ENCODE measurements at regions not wholly inside any gene's neighbourhood (a gene's known extent, or its start where the extent isn't known, plus 50 kb on each side); places are given as distances from the start of the nearest gene placed in this dataset.

DNA sequence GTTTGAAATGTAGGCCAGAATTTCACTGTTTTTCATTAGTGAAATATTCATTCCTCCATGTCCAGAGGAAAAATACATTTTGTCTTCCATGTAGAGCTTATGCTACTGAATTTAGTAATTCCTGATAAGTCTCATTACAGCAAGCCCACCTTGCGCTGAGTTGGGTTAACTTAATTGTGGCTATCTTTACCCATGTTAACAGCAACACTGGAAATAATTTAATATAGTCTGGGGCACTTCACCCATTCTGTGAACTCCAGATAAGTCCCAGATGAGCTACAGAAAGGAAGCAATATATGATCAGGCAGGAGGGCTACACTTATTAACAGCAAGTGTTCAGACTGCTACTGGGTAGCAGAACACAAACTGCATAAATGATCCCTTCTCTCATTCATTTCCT is 270.1 kb upstream of the CNTN4 start:
- DNase-seq, result no peak
- Mint-ChIP-seq H3K4me3 (no peak overlapping the region), H3K36me3 (no peaks in the 10 kb centered on the region), H3K9me3 (no peaks in the 10 kb centered on the region), H3K4me1 (no peaks in the 10 kb centered on the region), H3K27ac (no peak overlapping the region), H3K27me3 (no peaks in the 10 kb centered on the region)
- no peak for ATAC-seq (ENCODE audit: low read depth)
- POLR2A ChIA-PET, result no interaction called here

DNA sequence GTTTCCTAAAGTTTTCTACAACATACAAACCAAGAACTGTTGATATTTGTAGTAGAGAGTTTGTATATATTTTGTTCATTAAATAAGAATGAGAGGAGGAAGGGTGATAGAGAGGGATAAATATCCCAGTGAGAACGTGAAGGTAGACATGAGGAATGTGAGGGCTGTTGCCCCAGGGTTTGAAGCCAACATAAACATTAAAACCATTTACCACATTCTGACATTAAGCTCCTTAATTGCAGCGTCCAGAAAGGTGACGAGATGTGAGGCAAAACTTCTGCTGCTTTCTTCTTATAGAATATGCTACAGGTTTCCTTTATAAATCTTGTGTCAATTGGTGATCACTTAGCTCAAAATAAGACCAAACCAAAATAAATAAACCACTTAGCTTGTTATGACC is 267.8 kb upstream of the CNTN4 start:
- H3K9me3 Mint-ChIP-seq, result no peaks in the 10 kb centered on the region
- no peak overlapping the region for H3K4me3 Mint-ChIP-seq
- H3K4me1 Mint-ChIP-seq, result no peaks in the 10 kb centered on the region
- no peaks in the 10 kb centered on the region for H3K36me3 Mint-ChIP-seq
- DNase-seq (no peak), ATAC-seq (ENCODE audit: low read depth) (no peak)
- POLR2A ChIA-PET, result no interaction called here
- H3K27ac Mint-ChIP-seq, result no peak overlapping the region
- no peaks in the 10 kb centered on the region for H3K27me3 Mint-ChIP-seq

GRCh38 chr3:1832395-1832794 is 266.3 kb upstream of the CNTN4 start:
- POLR2A ChIA-PET, result no interaction called here
- Mint-ChIP-seq H3K27me3 (no peaks in the 10 kb centered on the region), H3K4me1 (no peaks in the 10 kb centered on the region), H3K4me3 (no peak overlapping the region), H3K27ac (no peak overlapping the region), H3K9me3 (no peaks in the 10 kb centered on the region), H3K36me3 (no peaks in the 10 kb centered on the region)
- DNase-seq (no peak), ATAC-seq (ENCODE audit: low read depth) (no peak)

GRCh38 chr3:1843111-1843510 is 255.6 kb upstream of the CNTN4 start:
- ATAC-seq (ENCODE audit: low read depth) (no peak), DNase-seq (no peak)
- Mint-ChIP-seq H3K4me1 (no peaks in the 10 kb centered on the region), H3K36me3 (no peaks in the 10 kb centered on the region), H3K27me3 (no peaks in the 10 kb centered on the region), H3K4me3 (no peak overlapping the region), H3K27ac (no peak overlapping the region), H3K9me3 (peaks cover 5% of the 10 kb centered on the region)
- POLR2A ChIA-PET, result no interaction called here

- Mint-ChIP-seq H3K27ac (no peak overlapping the region), H3K4me3 (no peak overlapping the region), H3K36me3 (no peaks in the 10 kb centered on the region), H3K27me3 (no peaks in the 10 kb centered on the region), H3K4me1 (no peaks in the 10 kb centered on the region), H3K9me3 (peaks cover 3% of the 10 kb centered on the region)
- no peak for ATAC-seq (ENCODE audit: low read depth)
- POLR2A ChIA-PET, result no interaction called here
- DNase-seq, result no peak
Observed at GRCh38 chr3:1847571-1847970, 251.1 kb upstream of the CNTN4 start.

GRCh38 chr3:1848935-1849334 is 249.7 kb upstream of the CNTN4 start:
- ATAC-seq (ENCODE audit: low read depth), result no peak
- POLR2A ChIA-PET, result no interaction called here

DNA sequence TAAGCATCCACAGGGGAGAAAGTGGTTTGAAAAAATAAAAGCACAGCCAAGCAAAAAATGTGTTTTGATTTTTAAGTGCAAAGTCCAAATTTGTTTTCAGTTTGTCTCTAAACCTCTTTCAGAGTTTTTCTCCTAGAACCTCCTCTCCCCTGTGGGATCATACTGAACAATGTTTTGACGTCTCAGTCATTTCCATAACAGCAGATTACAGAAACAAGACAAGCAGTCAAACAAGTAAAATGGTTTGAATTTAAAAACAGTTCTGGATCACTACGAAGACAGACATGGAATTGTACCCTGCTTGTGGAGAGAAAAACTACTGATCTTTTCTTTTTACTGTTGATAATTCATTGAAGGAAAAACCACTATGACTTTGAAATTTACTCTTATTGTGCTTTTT is 245.7 kb upstream of the CNTN4 start:
- H3K27me3 Mint-ChIP-seq, result no peaks in the 10 kb centered on the region
- H3K36me3 Mint-ChIP-seq, result no peaks in the 10 kb centered on the region
- no peak overlapping the region for H3K4me3 Mint-ChIP-seq
- H3K9me3 Mint-ChIP-seq, result peaks cover 1% of the 10 kb centered on the region
- no peaks in the 10 kb centered on the region for H3K4me1 Mint-ChIP-seq
- no peak overlapping the region for H3K27ac Mint-ChIP-seq
- POLR2A ChIA-PET, result no interaction called here
- ATAC-seq (ENCODE audit: low read depth), result no peak
- DNase-seq, result no peak

More at GRCh38 chr3:1848935-1849334, 249.7 kb upstream of the CNTN4 start:
- Mint-ChIP-seq H3K4me1 (no peaks in the 10 kb centered on the region), H3K4me3 (no peak overlapping the region), H3K36me3 (no peaks in the 10 kb centered on the region), H3K27ac (no peak overlapping the region), H3K9me3 (peaks cover 4% of the 10 kb centered on the region), H3K27me3 (no peaks in the 10 kb centered on the region)
- no peak for DNase-seq

DNA sequence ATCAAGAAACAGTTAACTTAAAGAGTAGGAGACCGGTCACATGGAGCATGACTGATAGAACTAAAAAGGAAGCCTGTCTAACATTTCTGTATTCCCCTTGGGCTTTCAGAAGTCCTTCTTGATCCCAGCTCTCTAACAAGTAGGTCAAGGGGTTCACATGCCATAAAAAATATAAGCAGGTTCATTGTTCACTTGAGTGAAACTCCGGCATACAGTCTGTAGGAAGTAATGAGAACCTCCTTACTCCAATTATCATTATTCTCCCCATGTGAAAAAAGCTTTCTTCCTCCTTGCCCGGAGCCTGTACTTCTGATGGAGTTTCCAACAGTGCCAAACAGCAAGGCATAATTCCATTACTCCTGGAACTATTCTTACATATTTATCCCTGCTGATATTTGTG is 242.8 kb upstream of the CNTN4 start:
- ATAC-seq (ENCODE audit: low read depth) (no peak), DNase-seq (no peak)
- Mint-ChIP-seq H3K4me1 (no peaks in the 10 kb centered on the region), H3K9me3 (peaks cover 1% of the 10 kb centered on the region), H3K36me3 (no peaks in the 10 kb centered on the region), H3K4me3 (no peak overlapping the region), H3K27me3 (no peaks in the 10 kb centered on the region), H3K27ac (no peak overlapping the region)
- POLR2A ChIA-PET, result no interaction called here

DNA sequence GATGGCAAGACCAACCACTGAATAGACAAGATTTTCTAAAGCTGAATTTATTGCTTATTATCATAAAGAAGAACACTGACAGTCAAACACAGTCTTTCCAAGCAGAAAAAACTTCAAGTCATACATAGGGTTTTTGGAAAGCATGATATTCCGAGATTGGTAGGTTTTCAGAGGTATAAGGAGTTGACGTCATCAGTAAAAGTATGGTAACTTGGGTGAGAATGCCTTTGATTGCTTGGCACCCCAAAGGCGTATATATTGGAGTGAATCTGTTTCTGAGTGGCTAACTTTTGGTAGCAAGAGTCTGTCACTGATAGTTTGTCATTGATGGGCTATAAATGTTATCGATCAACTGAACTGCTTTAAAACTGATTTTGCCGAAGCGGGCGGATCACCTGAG is 227.9 kb upstream of the CNTN4 start:
- no peaks in the 10 kb centered on the region for H3K36me3 Mint-ChIP-seq
- H3K4me3 Mint-ChIP-seq, result no peak overlapping the region
- no peak overlapping the region for H3K27ac Mint-ChIP-seq
- POLR2A ChIA-PET, result no interaction called here
- H3K27me3 Mint-ChIP-seq, result no peaks in the 10 kb centered on the region
- H3K4me1 Mint-ChIP-seq, result no peaks in the 10 kb centered on the region
- no peak for ATAC-seq (ENCODE audit: low read depth)
- DNase-seq, result no peak
- H3K9me3 Mint-ChIP-seq, result peaks cover 4% of the 10 kb centered on the region

- Mint-ChIP-seq H3K4me1 (no peaks in the 10 kb centered on the region), H3K36me3 (no peaks in the 10 kb centered on the region), H3K9me3 (peaks cover 5% of the 10 kb centered on the region), H3K4me3 (no peak overlapping the region), H3K27ac (no peak overlapping the region), H3K27me3 (no peaks in the 10 kb centered on the region)
- no peak for DNase-seq
- POLR2A ChIA-PET, result no interaction called here
- ATAC-seq (ENCODE audit: low read depth), result no peak
Observed at GRCh38 chr3:1883534-1883933, 215.1 kb upstream of the CNTN4 start.

DNA sequence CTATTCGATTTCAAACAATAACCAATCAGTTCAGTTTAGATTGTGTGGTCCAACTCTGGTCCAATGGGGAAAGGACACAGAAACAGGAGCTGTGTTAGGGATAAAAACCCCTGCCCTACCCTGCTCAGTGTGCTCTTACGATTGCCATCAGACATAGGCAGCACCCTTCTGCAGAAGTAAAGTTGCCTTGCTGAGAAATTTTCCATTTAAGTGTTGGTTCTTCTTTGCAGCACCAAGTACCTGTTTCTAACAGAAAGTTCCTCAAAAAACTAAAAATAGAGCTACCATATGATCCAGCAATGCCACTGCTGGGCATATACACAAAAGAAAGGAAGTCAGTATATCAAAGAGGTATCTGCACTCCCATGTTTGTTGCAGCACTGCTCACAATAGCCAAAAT is 206.2 kb upstream of the CNTN4 start:
- no peak for ATAC-seq (ENCODE audit: low read depth)
- Mint-ChIP-seq H3K27ac (no peak overlapping the region), H3K36me3 (no peaks in the 10 kb centered on the region), H3K4me1 (no peaks in the 10 kb centered on the region), H3K9me3 (peaks cover 4% of the 10 kb centered on the region), H3K4me3 (no peak overlapping the region), H3K27me3 (no peaks in the 10 kb centered on the region)
- no peak for DNase-seq
- POLR2A ChIA-PET, result no interaction called here

DNA sequence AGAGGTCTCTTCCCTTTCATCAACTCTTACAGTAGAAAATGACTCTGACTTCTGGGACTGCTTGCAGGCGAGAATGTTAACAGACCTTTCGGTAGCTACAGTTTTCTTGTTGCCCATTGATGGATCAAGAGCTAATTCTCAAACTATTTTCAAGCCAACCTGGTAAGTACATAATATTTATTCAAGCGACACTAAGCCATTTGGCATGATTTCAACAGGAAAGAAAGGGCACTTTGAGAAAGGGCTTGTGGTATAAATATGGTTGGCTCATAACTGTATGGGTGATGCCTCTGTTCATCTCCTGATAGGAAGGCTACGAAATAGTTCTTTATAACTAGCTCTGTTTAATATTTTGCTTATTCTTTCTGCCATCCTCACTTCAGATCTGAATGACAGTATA is 196.2 kb upstream of the CNTN4 start:
- POLR2A ChIA-PET, result no interaction called here
- Mint-ChIP-seq H3K27ac (no peak overlapping the region), H3K4me3 (no peak overlapping the region), H3K27me3 (no peaks in the 10 kb centered on the region), H3K4me1 (no peaks in the 10 kb centered on the region), H3K36me3 (no peaks in the 10 kb centered on the region), H3K9me3 (peaks cover 7% of the 10 kb centered on the region)
- ATAC-seq (ENCODE audit: low read depth), result no peak
- DNase-seq, result no peak

DNA sequence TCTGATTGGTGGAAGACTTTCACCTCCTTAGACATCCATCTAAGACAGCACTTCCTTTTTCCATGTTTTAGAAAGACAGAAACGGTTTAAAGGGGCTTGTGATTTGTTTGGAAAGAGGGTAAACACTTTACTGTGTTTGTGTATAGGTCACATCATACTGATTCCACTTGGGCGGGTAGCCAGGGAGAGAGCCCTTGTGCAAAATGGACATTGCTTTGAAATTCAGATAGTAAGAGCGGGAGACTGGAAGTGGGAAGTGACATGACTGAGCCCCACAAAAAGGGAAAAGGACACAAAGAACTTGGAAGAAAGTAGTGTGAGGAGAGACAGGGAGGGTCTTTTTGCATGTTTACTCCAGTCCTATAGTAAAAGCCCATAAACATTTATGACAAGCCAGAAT is 195.6 kb upstream of the CNTN4 start:
- H3K27ac Mint-ChIP-seq, result no peak overlapping the region
- H3K4me1 Mint-ChIP-seq, result no peaks in the 10 kb centered on the region
- ATAC-seq (ENCODE audit: low read depth) (no peak), DNase-seq (no peak)
- H3K9me3 Mint-ChIP-seq, result peaks cover 7% of the 10 kb centered on the region
- no peak overlapping the region for H3K4me3 Mint-ChIP-seq
- no peaks in the 10 kb centered on the region for H3K27me3 Mint-ChIP-seq
- no peaks in the 10 kb centered on the region for H3K36me3 Mint-ChIP-seq
- POLR2A ChIA-PET, result no interaction called here

- H3K4me3 Mint-ChIP-seq, result no peak overlapping the region
Observed at GRCh38 chr3:1907911-1908310, 190.8 kb upstream of the CNTN4 start.

DNA sequence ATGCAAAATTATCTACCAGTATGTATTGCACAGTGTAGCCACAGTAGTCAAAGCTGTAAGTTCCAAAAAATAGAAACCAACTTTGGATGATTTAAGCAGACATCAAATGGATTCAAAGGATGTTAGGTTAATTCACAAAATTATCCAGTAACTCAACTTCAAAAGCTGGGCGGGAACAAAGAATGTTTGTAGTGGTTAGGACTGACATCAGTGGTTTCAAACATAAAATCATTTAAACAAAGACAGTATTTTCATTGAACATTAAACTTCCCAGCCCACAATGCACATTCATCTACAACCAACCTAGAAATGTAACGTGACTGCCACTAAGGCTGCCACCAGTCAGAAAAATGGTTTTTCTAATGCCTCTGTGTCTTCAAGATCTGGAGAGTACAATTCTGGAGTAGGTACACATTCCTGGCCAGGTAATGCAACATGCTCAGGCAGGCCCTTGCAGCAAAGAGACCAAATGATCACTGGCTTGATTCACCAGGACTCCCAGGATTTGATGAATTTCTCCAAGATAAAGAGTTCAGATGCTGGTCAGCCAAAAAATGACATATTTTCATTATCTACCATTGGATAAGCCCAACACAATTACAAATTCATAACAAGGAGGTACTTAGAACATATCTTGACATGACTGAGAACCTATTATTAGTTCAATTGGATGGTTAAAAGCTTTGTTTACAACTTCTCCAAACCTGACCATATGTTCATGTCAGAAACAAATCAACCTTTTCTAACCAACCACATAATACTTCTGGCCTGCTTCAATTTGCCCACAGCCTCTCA is 189.8 kb upstream of the CNTN4 start:
- Mint-ChIP-seq H3K4me3 (no peak overlapping the region), H3K4me1 (no peaks in the 10 kb centered on the region), H3K36me3 (no peaks in the 10 kb centered on the region), H3K27me3 (no peaks in the 10 kb centered on the region), H3K9me3 (no peaks in the 10 kb centered on the region), H3K27ac (no peak overlapping the region)
- no peak for DNase-seq
- no peak for ATAC-seq (ENCODE audit: low read depth)
- POLR2A ChIA-PET, result no interaction called here

More at GRCh38 chr3:1907911-1908310, 190.8 kb upstream of the CNTN4 start:
- Mint-ChIP-seq H3K27me3 (no peaks in the 10 kb centered on the region), H3K4me1 (no peaks in the 10 kb centered on the region), H3K27ac (no peak overlapping the region), H3K9me3 (peaks cover 4% of the 10 kb centered on the region), H3K36me3 (no peaks in the 10 kb centered on the region)
- ATAC-seq (ENCODE audit: low read depth) (no peak), DNase-seq (no peak)
- POLR2A ChIA-PET, result no interaction called here

All from activated naive CD8-positive, alpha-beta T cell treated with anti-CD3 and anti-CD28 coated beads, Interleukin-2, amount 10 ng/mL, durations not matched to agents 7 days and 5 days (primary cell).